ENCODE measurements at regions not wholly inside any gene's neighbourhood (a gene's known extent, or its start where the extent isn't known, plus 50 kb on each side); places are given as distances from the start of the nearest gene placed in this dataset.

DNA sequence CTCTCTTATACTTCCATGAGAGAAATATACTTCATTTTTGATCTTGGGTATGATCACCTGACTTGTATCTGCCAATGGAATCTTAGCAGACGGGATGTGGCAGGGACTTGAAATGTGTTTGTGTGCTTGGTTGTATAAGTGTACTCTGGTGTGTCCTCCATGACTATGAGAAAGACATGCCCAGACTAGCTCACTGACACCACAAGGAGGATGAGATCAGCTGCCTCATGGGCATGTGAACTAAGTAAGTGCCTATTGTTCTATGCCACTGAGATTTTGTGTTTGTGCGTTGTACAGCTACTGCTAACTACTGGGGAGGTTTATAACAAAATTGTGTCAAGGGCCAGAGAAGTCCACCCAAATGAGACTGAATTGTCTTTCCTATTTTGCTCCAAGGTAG, 402.2 kb upstream of the SALL1 start (continued):
- TF ChIP-seq TRIM24 (CRISPR knock-in tag; IDR thresholded peaks at IDR 0.05) (no peak), ZFP36L2 (CRISPR knock-in tag; IDR thresholded peaks at IDR 0.05) (no peak), PHF8 (CRISPR knock-in tag; IDR thresholded peaks at IDR 0.05) (no peak), SOX13 (IDR thresholded peaks at IDR 0.05) (no peak), SOX13 (CRISPR knock-in tag; conservative IDR thresholded peaks at IDR 0.05 in 1 of 2, IDR thresholded peaks at IDR 0.05 in 1 of 2) (no peak), TFDP2 (CRISPR knock-in tag; IDR thresholded peaks at IDR 0.05) (no peak), HOXD1 (CRISPR knock-in tag; IDR thresholded peaks at IDR 0.05) (no peak), ZFP36L1 (CRISPR knock-in tag; IDR thresholded peaks at IDR 0.05) (no peak), ZNF326 (CRISPR knock-in tag; IDR thresholded peaks at IDR 0.05; ENCODE audit: borderline replicate concordance) (no peak), PAWR (CRISPR knock-in tag; IDR thresholded peaks at IDR 0.05; ENCODE audit: borderline replicate concordance) (no peak)

DNA sequence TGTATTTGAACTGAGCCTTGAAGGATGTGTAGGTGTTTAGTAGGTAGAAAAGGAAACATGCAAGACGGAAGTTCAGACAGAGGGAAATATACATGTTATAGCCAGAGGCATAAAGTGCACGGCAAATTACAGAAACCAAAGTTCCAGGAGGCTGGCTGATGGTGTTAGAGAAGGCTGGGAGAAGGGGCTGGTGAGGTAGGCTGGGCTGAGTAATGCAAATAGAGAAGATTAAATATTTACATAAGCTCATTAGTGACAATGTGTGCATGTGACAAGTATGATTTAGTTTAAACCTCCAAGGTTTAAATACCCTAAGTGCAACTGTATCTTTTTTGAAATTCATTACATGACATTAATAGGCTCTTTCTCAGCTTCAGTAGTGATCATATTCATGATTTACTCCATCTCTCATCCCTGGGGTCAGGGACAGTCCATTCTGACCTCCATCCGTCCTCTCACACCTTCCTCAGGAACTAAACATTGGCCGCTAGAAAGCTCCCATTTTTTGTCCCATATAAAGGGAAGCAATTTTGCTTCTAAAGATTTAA, 399.8 kb upstream of the SALL1 start:
- in situ Hi-C loops (cut with HindIII; ENCODE audit: extremely low pct_ligation_motif_present, low pct_unique_long_range_greater_than_20kb) (no loop called here), intact Hi-C loops (cut with micrococcal nuclease; ENCODE audit: unreplicated experiment) (no loop called here)
- H3K27me3 ChIP-seq (ENCODE audit: control insufficient read depth in 1 of 2, insufficient read depth in 2 of 2, low read length in 2 of 2) = peaks cover 0 to 3% of the 10 kb centered on the region in 2 experiments; a peak in 2 of 5 replicates
- ChIA-PET POLR2A (no interaction called here), CTCF (ENCODE audit: low intra/inter-chr PET ratio, low total read pairs) (no interaction called here)
- H3K79me2 ChIP-seq (ENCODE audit: insufficient read depth, low read length) = no peaks in the 10 kb centered on the region
- H3K36me3 ChIP-seq (replicated peaks in 1 of 2; ENCODE audit: control insufficient read depth in 1 of 2, insufficient read depth in 2 of 2, low read length in 2 of 2) = no peaks in the 10 kb centered on the region
- no peak overlapping the region for H3K27ac ChIP-seq (ENCODE audit: extremely low read length, insufficient read depth, low read length)
- BruUV-seq (replicated peaks) = no TSS peak
- H3K9ac ChIP-seq (ENCODE audit: insufficient read depth, low read depth, low read length) = no peak overlapping the region
- no peaks in the 10 kb centered on the region for H4K20me1 ChIP-seq (ENCODE audit: insufficient read depth, low read length)
- FAIRE-seq = peak; percentile 8
- H3K4me2 ChIP-seq (ENCODE audit: low read depth, low read length) = no peak overlapping the region
- no peaks in the 10 kb centered on the region for H3K9me3 ChIP-seq (ENCODE audit: low read length)
- 4% methylated on average over 4 of the region's 4 CpGs for WGBS (ENCODE audit: low lambda C conversion rate)
- no peaks in the 10 kb centered on the region for H3K4me1 ChIP-seq (ENCODE audit: insufficient read depth, low read length)
- no peak overlapping the region for H3K4me3 ChIP-seq (replicated peaks in 1 of 3; ENCODE audit: insufficient read depth in 1 of 3, low read depth in 2 of 3, low read length in 3 of 3)
- DNase-seq (ENCODE audit: low spot score) = no peak
- no peak overlapping the region for H2AFZ ChIP-seq (ENCODE audit: low read length)
- ATAC-seq = no peak
- TF ChIP-seq ELK4 (CRISPR knock-in tag; IDR thresholded peaks at IDR 0.05; ENCODE audit: borderline replicate concordance) = no peak
- no peak for TF ChIP-seq YEATS2 (CRISPR knock-in tag; IDR thresholded peaks at IDR 0.05; ENCODE audit: borderline replicate concordance)
- TF ChIP-seq, protein P1, sequence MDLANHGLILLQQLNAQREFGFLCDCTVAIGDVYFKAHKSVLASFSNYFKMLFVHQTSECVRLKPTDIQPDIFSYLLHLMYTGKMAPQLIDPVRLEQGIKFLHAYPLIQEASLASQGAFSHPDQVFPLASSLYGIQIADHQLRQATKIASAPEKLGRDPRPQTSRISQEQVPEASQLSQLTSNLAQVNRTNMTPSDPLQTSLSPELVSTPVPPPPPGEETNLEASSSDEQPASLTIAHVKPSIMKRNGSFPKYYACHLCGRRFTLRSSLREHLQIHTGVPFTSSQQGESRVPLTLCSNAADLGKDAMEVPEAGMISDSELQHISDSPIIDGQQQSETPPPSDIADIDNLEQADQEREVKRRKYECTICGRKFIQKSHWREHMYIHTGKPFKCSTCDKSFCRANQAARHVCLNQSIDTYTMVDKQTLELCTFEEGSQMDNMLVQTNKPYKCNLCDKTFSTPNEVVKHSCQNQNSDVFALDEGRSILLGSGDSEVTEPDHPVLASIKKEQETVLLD (CRISPR knock-in tag; IDR thresholded peaks at IDR 0.05; ENCODE audit: low read depth) = no peak
- TF ChIP-seq TBP (CRISPR knock-in tag; IDR thresholded peaks at IDR 0.05) = no peak
- no peak for TF ChIP-seq ZFP36L1 (CRISPR knock-in tag; IDR thresholded peaks at IDR 0.05)
- TF ChIP-seq ZNF775 (CRISPR knock-in tag; IDR thresholded peaks at IDR 0.05; ENCODE audit: borderline replicate concordance) = no peak
- no peak for TF ChIP-seq ZMYM3 (CRISPR knock-in tag; IDR thresholded peaks at IDR 0.05)
- no peak for TF ChIP-seq TBX2 (CRISPR knock-in tag; IDR thresholded peaks at IDR 0.05; ENCODE audit: borderline replicate concordance)
- no peak for TF ChIP-seq ZNF431 (CRISPR knock-in tag; IDR thresholded peaks at IDR 0.05; ENCODE audit: borderline replicate concordance, low read depth)
- TF ChIP-seq SIX1 (CRISPR knock-in tag; IDR thresholded peaks at IDR 0.05; ENCODE audit: borderline replicate concordance) = no peak
- TF ChIP-seq DNMT1 (CRISPR knock-in tag; IDR thresholded peaks at IDR 0.05) = no peak
- no peak for TF ChIP-seq TMF1 (CRISPR knock-in tag; IDR thresholded peaks at IDR 0.05; ENCODE audit: low read depth)
